Astrocyte (in vitro differentiated cells and primary cell): ENCODE measurements at regions not wholly inside any gene's neighbourhood (a gene's known extent, or its start where the extent isn't known, plus 50 kb on each side); places are given as distances from the start of the nearest gene placed in this dataset.

Experiments used
- CTCF ChIP-seq: IDR thresholded peaks from 2 replicates; pipeline ENCODE4 v1.5.1; 2011; ENCODE audit warnings: low read depth, mild to moderate bottlenecking, inconsistent platforms, low read length, moderate library complexity; ENCODE audit not compliant: insufficient read depth
- EZH2 ChIP-seq: IDR thresholded peaks from 2 replicates; pipeline ENCODE4 v1.6.1; 2012; ENCODE audit warnings: mild to moderate bottlenecking, low read length, inconsistent platforms; ENCODE audit not compliant: insufficient read depth

- TF ChIP-seq CTCF (no peak), EZH2 (no peak)
Measured at GRCh38 chr2:238772635-238773297, 75.1 kb upstream of the TWIST2 start.
